ENCODE measurements at regions not wholly inside any gene's neighbourhood (a gene's known extent, or its start where the extent isn't known, plus 50 kb on each side); places are given as distances from the start of the nearest gene placed in this dataset.

- WGBS (ENCODE audit: insufficient coverage, insufficient replicate concordance, low lambda C conversion rate, missing lambda C conversion rate) = 15% methylated on average over 12 of the region's 12 CpGs
- CTCF ChIA-PET = no interaction called here
Observed at GRCh38 chr5:1698589-1699316, 100.9 kb downstream of the MRPL36 start.

More at GRCh38 chr5:1698589-1699316, 100.9 kb downstream of the MRPL36 start:
- Histone ChIP-seq H2AFZ (ENCODE audit: control insufficient read depth, low read depth, low read length) (no peak overlapping the region), H3K4me2 (ENCODE audit: control insufficient read depth, insufficient read depth) (no peak overlapping the region), H4K20me1 (ENCODE audit: control insufficient read depth, insufficient read depth) (no peaks in the 10 kb centered on the region), H3K4me3 (no peak overlapping the region), H3K36me3 (ENCODE audit: control insufficient read depth in 2 of 2, insufficient read depth in 2 of 2, low read length in 1 of 2) (no peaks in the 10 kb centered on the region), H3K27ac (ENCODE audit: control insufficient read depth, insufficient read depth) (no peak overlapping the region), H3K27me3 (replicated peaks in 1 of 2; ENCODE audit: control insufficient read depth in 2 of 2, insufficient read depth in 2 of 2, low read length in 1 of 2) (peaks cover 0 to 4% of the 10 kb centered on the region in 2 experiments; a peak in 1 of 4 replicates), H3K79me2 (ENCODE audit: control insufficient read depth, insufficient read depth, low read length) (no peaks in the 10 kb centered on the region), H3K9ac (ENCODE audit: control insufficient read depth, insufficient read depth, low read length) (no peak overlapping the region), H3K9me3 (replicated peaks; ENCODE audit: control insufficient read depth, insufficient read depth, low read length) (no peaks in the 10 kb centered on the region), H3K4me1 (ENCODE audit: control insufficient read depth, insufficient read depth, low read length) (no peaks in the 10 kb centered on the region)
- no TSS peak for BruUV-seq (replicated peaks)
- TF ChIP-seq BCLAF1 (IDR thresholded peaks at IDR 0.05) = no peak
- TF ChIP-seq ESRRA (IDR thresholded peaks at IDR 0.05; ENCODE audit: low read length) = no peak
- TF ChIP-seq IKZF2 (IDR thresholded peaks at IDR 0.05) = no peak
- no peak for DNase-seq (ENCODE audit: low read depth, low spot score)
- ATAC-seq = no peak
- RAD21 ChIA-PET (ENCODE audit: unreplicated experiment) = no interaction called here
- SMC1A ChIA-PET (ENCODE audit: uncharacterized antibody, unreplicated experiment) = no interaction called here
- in situ Hi-C loops (cut with MboI) (no loop called here), intact Hi-C loops (cut with micrococcal nuclease; ENCODE audit: unreplicated experiment) (no loop called here)
- POLR2A ChIA-PET = no interaction called here
- FAIRE-seq = no peak

Measured in GM12878 (cell line).